Keratinocyte (primary cell): ENCODE measurements at regions not wholly inside any gene's neighbourhood (a gene's known extent, or its start where the extent isn't known, plus 50 kb on each side); places are given as distances from the start of the nearest gene placed in this dataset.

Experiments used
- DNase-seq: peaks from one replicate; pipeline ENCODE4 v3.0.0-alpha.2; 2011; ENCODE audit warnings: low read depth, missing footprints, low spot score
- FAIRE-seq: peaks from 2 replicates; lab custom pipeline; 2011; peaks lifted over from hg19 to GRCh38; lab: Jason Lieb, UNC
- H2AFZ ChIP-seq: 2 replicates; pipeline ENCODE4 v1.6.0; 2012; ENCODE audit warnings: low read length, control low read depth, inconsistent platforms; ENCODE audit not compliant: control insufficient read depth
- H3K27ac ChIP-seq: 2 replicates; pipeline ENCODE4 v1.5.1; 2011; ENCODE audit warnings: low read length; ENCODE audit not compliant: control insufficient read depth, insufficient read depth
- H3K27me3 ChIP-seq: 3 replicates; pipeline ENCODE4 v1.6.0; 2011; ENCODE audit warnings: low read length; ENCODE audit not compliant: control insufficient read depth, insufficient read depth; ENCODE audit errors: extremely low read depth
- H3K36me3 ChIP-seq, 2 experiments: 2 replicates in 1 of 2; 3 replicates in 1 of 2; pipeline ENCODE4 v1.5.1; 2011; ENCODE audit warnings: low read length in 2 of 2, mild to moderate bottlenecking in 1 of 2; ENCODE audit not compliant: control insufficient read depth in 2 of 2, insufficient read depth in 2 of 2; ENCODE audit errors: extremely low read depth in 1 of 2
- H3K4me1 ChIP-seq: 3 replicates; pipeline ENCODE4 v1.5.1; 2011; ENCODE audit warnings: low read length; ENCODE audit not compliant: control insufficient read depth, insufficient read depth; ENCODE audit errors: extremely low read depth
- H3K4me2 ChIP-seq: 3 replicates; pipeline ENCODE4 v1.6.0; 2011; ENCODE audit warnings: low read depth, low read length; ENCODE audit not compliant: control insufficient read depth, insufficient read depth; ENCODE audit errors: extremely low read depth
- H3K4me3 ChIP-seq, 3 experiments: fragments of 200-600 bp in 1 of 3; sonication (generic) in 1 of 3; 2 replicates in 2 of 3; 3 replicates in 1 of 3; pipeline ENCODE4 v1.5.1; 2011 to 2016; ENCODE audit warnings: low read length in 3 of 3, mild to moderate bottlenecking in 3 of 3, control low read depth in 2 of 3, inconsistent platforms in 1 of 3, low read depth in 1 of 3, mixed read lengths in 1 of 3, mixed run types in 1 of 3, moderate library complexity in 1 of 3; ENCODE audit not compliant: control insufficient read depth in 2 of 3, insufficient read depth in 2 of 3; ENCODE audit errors: extremely low read depth in 1 of 3
- H3K79me2 ChIP-seq: 2 replicates; pipeline ENCODE4 v1.6.0; 2012; ENCODE audit warnings: low read length; ENCODE audit not compliant: control insufficient read depth, insufficient read depth
- H3K9ac ChIP-seq: 3 replicates; pipeline ENCODE4 v1.6.0; 2011; ENCODE audit warnings: low read length; ENCODE audit not compliant: control insufficient read depth, insufficient read depth; ENCODE audit errors: extremely low read depth
- H3K9me1 ChIP-seq: 3 replicates; pipeline ENCODE4 v1.6.0; 2011; ENCODE audit warnings: low read length; ENCODE audit not compliant: control insufficient read depth, insufficient read depth; ENCODE audit errors: extremely low read depth
- H3K9me3 ChIP-seq: 2 replicates; pipeline ENCODE4 v1.5.1; 2012; ENCODE audit warnings: low read depth, low read length; ENCODE audit not compliant: control insufficient read depth
- H4K20me1 ChIP-seq: 3 replicates; pipeline ENCODE4 v1.6.0; 2011; ENCODE audit warnings: low read length; ENCODE audit not compliant: control insufficient read depth, insufficient read depth; ENCODE audit errors: extremely low read depth
- EZH2 ChIP-seq: IDR thresholded peaks from one replicate; pipeline ENCODE4 v1.6.1; 2012; ENCODE audit warnings: inconsistent platforms, mild to moderate bottlenecking, low read length, moderate library complexity
- dilution Hi-C: fragments of 300-500 bp; cut with MboI; formaldehyde crosslinking; loops from one replicate; pipeline ENCODE4 v1.7.0; 2020; ENCODE audit warnings: low sequenced_read_pairs; ENCODE audit not compliant: extremely low pct_ligation_motif_present
- TF ChIP-seq, protein P1 (sequence below), 3 experiments: IDR thresholded peaks in 1 of 3; conservative IDR thresholded peaks in 1 of 3; optimal IDR thresholded peaks in 1 of 3; 2 replicates in 2 of 3; 3 replicates in 1 of 3; pipeline versions ENCODE3 to v1.5.1; 2011; ENCODE audit warnings: low read length in 3 of 3, mild to moderate bottlenecking in 3 of 3, moderate library complexity in 2 of 3, control low read depth in 1 of 3, inconsistent platforms in 1 of 3; ENCODE audit not compliant: insufficient read depth in 2 of 3; ENCODE audit errors: extremely low read depth in 1 of 3

DNA sequence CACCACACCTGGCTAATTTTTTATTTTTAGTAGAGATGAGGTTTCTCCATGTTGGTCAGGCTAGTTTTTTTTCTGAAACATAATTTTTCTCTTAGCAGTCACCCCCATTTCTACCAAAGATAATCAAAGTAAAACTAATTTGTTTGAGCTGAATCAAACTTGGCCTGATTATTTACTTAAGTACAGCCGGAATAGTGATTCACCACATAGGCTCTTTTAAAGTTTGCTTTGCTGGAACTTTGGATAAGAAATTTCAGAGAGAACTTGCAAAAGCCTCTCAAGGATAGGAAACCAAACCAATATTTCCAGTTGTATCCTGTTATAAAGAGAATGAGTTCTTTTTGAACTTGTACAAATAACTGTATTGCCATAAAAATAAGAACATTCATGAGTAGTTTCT lies 105.0 kb upstream of the SYNCRIP start:
- H3K4me3 ChIP-seq: no peak overlapping the region
- no peaks in the 10 kb centered on the region for H3K4me1 ChIP-seq
- no peaks in the 10 kb centered on the region for H3K9me3 ChIP-seq
- H3K9ac ChIP-seq: no peak overlapping the region
- dilution Hi-C loops: no loop called here
- no peak overlapping the region for H2AFZ ChIP-seq
- H3K27me3 ChIP-seq: no peaks in the 10 kb centered on the region
- DNase-seq (no peak), FAIRE-seq (no peak)
- H3K27ac ChIP-seq: no peak overlapping the region
- no peak overlapping the region for H3K4me2 ChIP-seq
- TF ChIP-seq EZH2: no peak
- TF ChIP-seq, protein P1, sequence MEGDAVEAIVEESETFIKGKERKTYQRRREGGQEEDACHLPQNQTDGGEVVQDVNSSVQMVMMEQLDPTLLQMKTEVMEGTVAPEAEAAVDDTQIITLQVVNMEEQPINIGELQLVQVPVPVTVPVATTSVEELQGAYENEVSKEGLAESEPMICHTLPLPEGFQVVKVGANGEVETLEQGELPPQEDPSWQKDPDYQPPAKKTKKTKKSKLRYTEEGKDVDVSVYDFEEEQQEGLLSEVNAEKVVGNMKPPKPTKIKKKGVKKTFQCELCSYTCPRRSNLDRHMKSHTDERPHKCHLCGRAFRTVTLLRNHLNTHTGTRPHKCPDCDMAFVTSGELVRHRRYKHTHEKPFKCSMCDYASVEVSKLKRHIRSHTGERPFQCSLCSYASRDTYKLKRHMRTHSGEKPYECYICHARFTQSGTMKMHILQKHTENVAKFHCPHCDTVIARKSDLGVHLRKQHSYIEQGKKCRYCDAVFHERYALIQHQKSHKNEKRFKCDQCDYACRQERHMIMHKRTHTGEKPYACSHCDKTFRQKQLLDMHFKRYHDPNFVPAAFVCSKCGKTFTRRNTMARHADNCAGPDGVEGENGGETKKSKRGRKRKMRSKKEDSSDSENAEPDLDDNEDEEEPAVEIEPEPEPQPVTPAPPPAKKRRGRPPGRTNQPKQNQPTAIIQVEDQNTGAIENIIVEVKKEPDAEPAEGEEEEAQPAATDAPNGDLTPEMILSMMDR (optimal IDR thresholded peaks at IDR 0.05 in 1 of 3, IDR thresholded peaks at IDR 0.05 in 1 of 3, conservative IDR thresholded peaks at IDR 0.05 in 1 of 3; ENCODE audit: extremely low read depth in 1 of 3, insufficient read depth in 2 of 3, low read length in 3 of 3): no peak
- H3K79me2 ChIP-seq: no peaks in the 10 kb centered on the region
- H4K20me1 ChIP-seq: no peaks in the 10 kb centered on the region
- no peaks in the 10 kb centered on the region for H3K9me1 ChIP-seq
- H3K36me3 ChIP-seq: no peaks in the 10 kb centered on the region

DNA sequence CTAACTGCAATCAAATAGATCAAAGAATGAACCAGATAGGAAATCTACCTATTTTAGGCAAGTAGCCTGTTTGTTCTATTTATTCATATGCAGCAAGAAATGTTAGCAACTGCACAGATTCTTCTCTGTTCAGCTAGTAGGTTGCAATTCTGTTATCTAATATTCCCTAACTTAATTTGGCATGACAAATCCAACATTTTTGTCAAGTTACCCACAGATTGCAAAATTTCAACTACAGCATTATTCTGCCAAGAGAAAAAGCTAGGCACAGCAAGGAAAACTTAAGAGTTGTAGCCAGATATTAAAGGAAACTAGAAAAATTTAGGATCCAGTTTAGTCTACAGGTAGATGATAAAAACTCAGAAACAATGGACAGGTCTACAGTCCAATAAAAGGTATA lies 104.4 kb upstream of the SYNCRIP start:
- TF ChIP-seq, protein P1 (optimal IDR thresholded peaks at IDR 0.05 in 1 of 3, IDR thresholded peaks at IDR 0.05 in 1 of 3, conservative IDR thresholded peaks at IDR 0.05 in 1 of 3; ENCODE audit: extremely low read depth in 1 of 3, insufficient read depth in 2 of 3, low read length in 3 of 3): no peak
- no peak for TF ChIP-seq EZH2
- no peaks in the 10 kb centered on the region for H3K36me3 ChIP-seq
- DNase-seq (no peak), FAIRE-seq (no peak)
- H3K4me2 ChIP-seq: no peak overlapping the region
- no peaks in the 10 kb centered on the region for H3K27me3 ChIP-seq
- no peaks in the 10 kb centered on the region for H3K79me2 ChIP-seq
- no peaks in the 10 kb centered on the region for H3K4me1 ChIP-seq
- no peak overlapping the region for H3K4me3 ChIP-seq
- no peaks in the 10 kb centered on the region for H4K20me1 ChIP-seq
- no peak overlapping the region for H3K9ac ChIP-seq
- no peaks in the 10 kb centered on the region for H3K9me3 ChIP-seq
- H3K27ac ChIP-seq: no peak overlapping the region
- no peak overlapping the region for H2AFZ ChIP-seq
- dilution Hi-C loops: no loop called here
- no peaks in the 10 kb centered on the region for H3K9me1 ChIP-seq
